ENCODE measurements at regions not wholly inside any gene's neighbourhood (a gene's known extent, or its start where the extent isn't known, plus 50 kb on each side); places are given as distances from the start of the nearest gene placed in this dataset.

DNA sequence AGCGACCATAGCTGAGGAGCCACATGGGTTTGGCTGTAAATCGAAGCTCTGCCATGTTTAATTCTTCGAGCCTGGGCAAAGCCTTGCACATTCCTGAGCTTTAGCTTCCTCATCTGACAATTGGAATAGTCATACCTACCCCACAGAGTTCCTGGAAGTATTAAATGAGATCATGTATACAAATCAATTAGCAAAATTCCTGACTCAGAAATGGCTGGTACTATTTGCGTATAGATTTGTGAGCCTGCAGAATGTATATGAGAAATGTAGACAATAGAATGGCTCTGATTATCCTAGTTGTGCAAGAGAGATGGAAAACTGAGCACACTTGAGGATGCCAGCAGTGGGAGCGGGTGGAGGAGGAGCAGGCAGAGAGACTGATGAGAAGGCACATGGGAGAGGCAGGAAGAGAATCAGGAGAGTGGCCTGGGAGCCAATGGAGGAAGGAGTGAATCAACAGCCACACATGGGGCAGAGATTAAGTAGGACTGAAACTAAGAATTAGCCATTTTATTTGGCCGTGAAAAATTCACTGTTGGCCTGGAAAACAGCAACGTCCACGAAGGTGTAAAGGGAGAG lies 128.0 kb upstream of the C1GALT1 start:
- TF ChIP-seq, protein P1, sequence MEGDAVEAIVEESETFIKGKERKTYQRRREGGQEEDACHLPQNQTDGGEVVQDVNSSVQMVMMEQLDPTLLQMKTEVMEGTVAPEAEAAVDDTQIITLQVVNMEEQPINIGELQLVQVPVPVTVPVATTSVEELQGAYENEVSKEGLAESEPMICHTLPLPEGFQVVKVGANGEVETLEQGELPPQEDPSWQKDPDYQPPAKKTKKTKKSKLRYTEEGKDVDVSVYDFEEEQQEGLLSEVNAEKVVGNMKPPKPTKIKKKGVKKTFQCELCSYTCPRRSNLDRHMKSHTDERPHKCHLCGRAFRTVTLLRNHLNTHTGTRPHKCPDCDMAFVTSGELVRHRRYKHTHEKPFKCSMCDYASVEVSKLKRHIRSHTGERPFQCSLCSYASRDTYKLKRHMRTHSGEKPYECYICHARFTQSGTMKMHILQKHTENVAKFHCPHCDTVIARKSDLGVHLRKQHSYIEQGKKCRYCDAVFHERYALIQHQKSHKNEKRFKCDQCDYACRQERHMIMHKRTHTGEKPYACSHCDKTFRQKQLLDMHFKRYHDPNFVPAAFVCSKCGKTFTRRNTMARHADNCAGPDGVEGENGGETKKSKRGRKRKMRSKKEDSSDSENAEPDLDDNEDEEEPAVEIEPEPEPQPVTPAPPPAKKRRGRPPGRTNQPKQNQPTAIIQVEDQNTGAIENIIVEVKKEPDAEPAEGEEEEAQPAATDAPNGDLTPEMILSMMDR (IDR thresholded peaks at IDR 0.05), result no peak
- TF ChIP-seq EP300 (IDR thresholded peaks at IDR 0.05), result no peak
- no peak for TF ChIP-seq POLR2AphosphoS5 (IDR thresholded peaks at IDR 0.05)
- no peaks in the 10 kb centered on the region for H3K36me3 ChIP-seq
- no peak overlapping the region for H3K27ac ChIP-seq
- DNase-seq, result no peak
- H3K4me1 ChIP-seq, result no peaks in the 10 kb centered on the region
- no peaks in the 10 kb centered on the region for H3K27me3 ChIP-seq
- H3K9me3 ChIP-seq, result no peaks in the 10 kb centered on the region
- 76 to 92% (median 90%) methylated on average over 8 of the region's 8 CpGs for WGBS, 5 donors
- H3K4me3 ChIP-seq, result no peak overlapping the region
- intact Hi-C loops (cut with DNase I; ENCODE audit: low total_unique reads), result no loop called here

- WGBS, 5 donors, result 93 to 97% (median 94%) methylated on average over 10 of the region's 10 CpGs
- H3K27me3 ChIP-seq, result no peaks in the 10 kb centered on the region
- TF ChIP-seq POLR2A (IDR thresholded peaks at IDR 0.05), result no peak
- TF ChIP-seq, protein P1 (IDR thresholded peaks at IDR 0.05), result no peak
- no peak for TF ChIP-seq POLR2AphosphoS5 (IDR thresholded peaks at IDR 0.05)
- no peak for TF ChIP-seq EP300 (IDR thresholded peaks at IDR 0.05)
- no peaks in the 10 kb centered on the region for H3K9me3 ChIP-seq
- no peak overlapping the region for H3K4me3 ChIP-seq
- H3K4me1 ChIP-seq, result no peaks in the 10 kb centered on the region
- no peaks in the 10 kb centered on the region for H3K36me3 ChIP-seq
- intact Hi-C loops (cut with DNase I; ENCODE audit: low total_unique reads), result no loop called here
- H3K27ac ChIP-seq, result no peak overlapping the region
- DNase-seq, result no peak
Measured at GRCh38 chr7:7060828-7061599, 121.3 kb upstream of the C1GALT1 start.

- H3K9me3 ChIP-seq, result peaks cover 0 to 6% (median 0%) of the 10 kb centered on the region in 4 donors
- no peaks in the 10 kb centered on the region for H3K27me3 ChIP-seq
- H3K36me3 ChIP-seq, result no peaks in the 10 kb centered on the region
- WGBS, 5 donors, result 76 to 86% (median 86%) methylated on average over 8 of the region's 8 CpGs
- no peak overlapping the region for H3K4me3 ChIP-seq
- intact Hi-C loops (cut with DNase I; ENCODE audit: low total_unique reads), result no loop called here
- DNase-seq, result no peak
- H3K27ac ChIP-seq, result no peak overlapping the region
- no peaks in the 10 kb centered on the region for H3K4me1 ChIP-seq
- TF ChIP-seq, protein P1 (IDR thresholded peaks at IDR 0.05), result no peak
- TF ChIP-seq EP300 (IDR thresholded peaks at IDR 0.05), result no peak
Measured at GRCh38 chr7:7077945-7078344, 104.4 kb upstream of the C1GALT1 start.

DNA sequence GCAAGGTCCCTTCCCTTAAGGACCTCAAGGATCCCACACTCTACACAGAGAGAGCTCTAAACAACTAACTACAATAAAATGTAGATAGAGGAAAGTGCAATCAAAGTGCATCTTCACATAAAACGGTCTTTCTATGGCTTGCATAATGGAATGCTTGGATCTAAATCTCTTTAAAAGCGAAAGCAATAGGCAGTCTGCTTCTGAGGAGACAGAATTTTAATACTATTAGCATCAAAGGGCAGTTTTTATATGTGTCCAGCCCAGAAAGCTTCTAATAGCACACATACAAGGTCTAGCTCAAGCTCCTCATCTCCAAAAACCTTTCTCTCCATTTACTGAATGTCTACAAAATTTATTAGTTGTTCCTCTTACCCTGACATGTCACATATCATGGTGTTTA lies 101.5 kb upstream of the C1GALT1 start:
- H3K27me3 ChIP-seq, result no peaks in the 10 kb centered on the region
- intact Hi-C loops (cut with DNase I; ENCODE audit: low total_unique reads), result no loop called here
- TF ChIP-seq EP300 (IDR thresholded peaks at IDR 0.05), result no peak
- no peak for DNase-seq
- WGBS, 5 donors, result 42 to 67% (median 54%) methylated on average over 2 of the region's 2 CpGs
- no peaks in the 10 kb centered on the region for H3K9me3 ChIP-seq
- H3K4me3 ChIP-seq, result no peak overlapping the region
- H3K27ac ChIP-seq, result no peak overlapping the region
- H3K36me3 ChIP-seq, result no peaks in the 10 kb centered on the region
- H3K4me1 ChIP-seq, result no peaks in the 10 kb centered on the region

- Histone ChIP-seq H3K9me3 (no peaks in the 10 kb centered on the region), H3K4me3 (no peak overlapping the region), H3K27me3 (no peaks in the 10 kb centered on the region), H3K36me3 (no peaks in the 10 kb centered on the region), H3K4me1 (no peaks in the 10 kb centered on the region), H3K27ac (no peak overlapping the region)
- intact Hi-C loops (cut with DNase I; ENCODE audit: low total_unique reads), result no loop called here
- DNase-seq, result no peak
- TF ChIP-seq POLR2A (IDR thresholded peaks at IDR 0.05) (no peak), POLR2AphosphoS5 (IDR thresholded peaks at IDR 0.05) (no peak), EP300 (IDR thresholded peaks at IDR 0.05) (no peak)
- TF ChIP-seq, protein P1 (IDR thresholded peaks at IDR 0.05), result no peak
- 48 to 68% (median 60%) methylated on average over 1 of the region's 1 CpG for WGBS, 5 donors
Measured at GRCh38 chr7:7090460-7090859, 91.9 kb upstream of the C1GALT1 start.
